GM23248 (cell line): ENCODE measurements at regions not wholly inside any gene's neighbourhood (a gene's known extent, or its start where the extent isn't known, plus 50 kb on each side); places are given as distances from the start of the nearest gene placed in this dataset.

Experiments used
- EZH2 ChIP-seq: fragments of 200-600 bp; sonication (generic); IDR thresholded peaks from 2 replicates; pipeline ENCODE4 v1.6.1; 2018; ENCODE audit warnings: antibody characterized with exemption, mild to moderate bottlenecking; ENCODE audit not compliant: insufficient read depth, poor library complexity, severe bottlenecking
- EZH2phosphoT487 ChIP-seq: fragments of 200-600 bp; sonication (generic); IDR thresholded peaks from 2 replicates; pipeline ENCODE4 v1.6.1; 2018; ENCODE audit warnings: antibody characterized with exemption, moderate library complexity, mild to moderate bottlenecking, low read depth; ENCODE audit not compliant: insufficient read depth

- no peak for TF ChIP-seq EZH2phosphoT487
- no peak for TF ChIP-seq EZH2
Observed at GRCh38 chr3:106773795-106774194, 603.4 kb upstream of the CCDC54 start.
